Sigmoid colon (tissue), 4 donors: ENCODE measurements at regions not wholly inside any gene's neighbourhood (a gene's known extent, or its start where the extent isn't known, plus 50 kb on each side); places are given as distances from the start of the nearest gene placed in this dataset.

ENCODE experiments used
- EP300 ChIP-seq, 4 donors: sonication (generic); formaldehyde crosslinking; IDR thresholded peaks; one replicate each; pipeline ENCODE4 v1.6.1; 2017; ENCODE audit warnings: antibody characterized with exemption in 4 of 4
- POLR2AphosphoS5 ChIP-seq, 4 donors: sonication (generic); formaldehyde crosslinking; IDR thresholded peaks; one replicate each; pipeline ENCODE4 v1.6.1; 2017; ENCODE audit warnings: antibody characterized with exemption in 4 of 4
- TF ChIP-seq, protein P1 (sequence below), 4 experiments: fragments of 450-650 bp in 3 of 4; fragments of 200-600 bp in 1 of 4; IDR thresholded peaks; one replicate each; pipeline ENCODE4 v1.5.1; 2016 to 2019; ENCODE audit warnings: antibody characterized with exemption in 4 of 4, mild to moderate bottlenecking in 3 of 4, moderate library complexity in 2 of 4

DNA sequence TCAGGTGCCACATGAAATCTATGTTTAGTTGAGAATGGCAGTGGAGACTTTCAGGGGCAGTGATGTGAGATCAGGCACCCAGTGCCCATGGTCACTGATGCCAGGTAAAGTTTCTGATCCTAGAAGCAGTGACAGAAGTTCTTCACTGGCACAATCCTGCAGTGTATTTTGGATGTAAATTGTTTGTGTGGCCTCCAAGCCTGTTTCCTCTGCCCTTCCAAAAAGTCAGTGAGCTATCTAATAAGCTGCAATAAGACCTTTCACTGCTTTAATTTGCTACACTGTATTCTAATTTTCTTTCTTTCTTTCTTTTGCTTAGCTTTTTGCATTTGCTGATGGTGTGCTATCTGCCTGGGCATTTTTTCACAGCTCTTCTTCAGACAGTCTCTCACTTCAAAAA, 1348.6 kb downstream of the ADGRL3 start:
- TF ChIP-seq, protein P1, sequence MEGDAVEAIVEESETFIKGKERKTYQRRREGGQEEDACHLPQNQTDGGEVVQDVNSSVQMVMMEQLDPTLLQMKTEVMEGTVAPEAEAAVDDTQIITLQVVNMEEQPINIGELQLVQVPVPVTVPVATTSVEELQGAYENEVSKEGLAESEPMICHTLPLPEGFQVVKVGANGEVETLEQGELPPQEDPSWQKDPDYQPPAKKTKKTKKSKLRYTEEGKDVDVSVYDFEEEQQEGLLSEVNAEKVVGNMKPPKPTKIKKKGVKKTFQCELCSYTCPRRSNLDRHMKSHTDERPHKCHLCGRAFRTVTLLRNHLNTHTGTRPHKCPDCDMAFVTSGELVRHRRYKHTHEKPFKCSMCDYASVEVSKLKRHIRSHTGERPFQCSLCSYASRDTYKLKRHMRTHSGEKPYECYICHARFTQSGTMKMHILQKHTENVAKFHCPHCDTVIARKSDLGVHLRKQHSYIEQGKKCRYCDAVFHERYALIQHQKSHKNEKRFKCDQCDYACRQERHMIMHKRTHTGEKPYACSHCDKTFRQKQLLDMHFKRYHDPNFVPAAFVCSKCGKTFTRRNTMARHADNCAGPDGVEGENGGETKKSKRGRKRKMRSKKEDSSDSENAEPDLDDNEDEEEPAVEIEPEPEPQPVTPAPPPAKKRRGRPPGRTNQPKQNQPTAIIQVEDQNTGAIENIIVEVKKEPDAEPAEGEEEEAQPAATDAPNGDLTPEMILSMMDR (IDR thresholded peaks at IDR 0.05) = no peak
- TF ChIP-seq EP300 (IDR thresholded peaks at IDR 0.05) = no peak
- no peak for TF ChIP-seq POLR2AphosphoS5 (IDR thresholded peaks at IDR 0.05)
